GM18508 (cell line): ENCODE measurements at regions not wholly inside any gene's neighbourhood (a gene's known extent, or its start where the extent isn't known, plus 50 kb on each side); places are given as distances from the start of the nearest gene placed in this dataset.
"Not testable (repeated sequence)": the region's sequence is repeated elsewhere in the genome, so short reads cannot be mapped to it uniquely, and the experiment has no call there.

Experiments
- ATAC-seq: cut with Tn5 transposase; IDR thresholded peaks from one replicate; pipeline ENCODE4 v1.9.1; 2021; ENCODE audit warnings: moderate number of reproducible peaks; ENCODE audit not compliant: insufficient read depth, unreplicated experiment

DNA sequence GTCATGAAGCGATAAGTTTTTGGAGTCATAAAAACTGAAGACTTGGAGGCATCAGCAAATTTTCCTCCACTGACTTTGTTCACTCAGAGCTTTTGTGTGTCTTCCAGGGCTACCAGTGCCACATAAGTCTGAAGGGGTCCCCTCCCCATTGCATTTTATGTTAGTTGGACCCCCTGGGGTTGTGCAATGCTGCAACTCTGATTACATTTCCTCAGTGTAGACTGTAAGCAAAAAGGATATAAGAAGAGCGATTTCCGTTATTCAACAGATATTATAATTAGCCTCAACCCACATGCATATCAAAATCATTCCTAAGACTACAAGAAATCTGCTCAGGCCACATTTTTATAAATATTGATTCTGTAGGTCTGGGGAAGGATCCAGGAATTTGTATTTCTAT, 324.0 kb downstream of the TDRD3 start:
- ATAC-seq, result no peak

GRCh38 chr13:60720590-60720989, 323.6 kb downstream of the TDRD3 start:
- no peak for ATAC-seq

DNA sequence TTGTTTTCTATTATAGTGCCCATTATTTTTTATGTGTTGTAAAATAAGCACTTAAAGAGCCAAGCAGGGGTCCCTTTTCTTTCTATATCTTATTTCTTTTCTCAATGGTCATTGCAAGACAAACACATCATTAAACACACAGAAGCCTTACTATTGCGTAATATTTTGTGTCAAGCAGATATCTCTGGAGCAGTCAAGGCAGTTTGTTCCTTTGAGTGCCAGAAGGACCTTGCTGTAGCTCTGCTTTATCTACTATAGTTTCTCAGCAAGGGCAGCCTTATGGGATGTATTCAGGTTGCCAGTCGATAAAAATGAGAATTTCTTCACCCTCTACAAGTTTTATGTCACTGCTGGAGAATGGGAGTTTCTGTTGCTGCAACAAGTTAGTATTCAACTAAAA, 319.3 kb downstream of the TDRD3 start:
- ATAC-seq, result no peak

DNA sequence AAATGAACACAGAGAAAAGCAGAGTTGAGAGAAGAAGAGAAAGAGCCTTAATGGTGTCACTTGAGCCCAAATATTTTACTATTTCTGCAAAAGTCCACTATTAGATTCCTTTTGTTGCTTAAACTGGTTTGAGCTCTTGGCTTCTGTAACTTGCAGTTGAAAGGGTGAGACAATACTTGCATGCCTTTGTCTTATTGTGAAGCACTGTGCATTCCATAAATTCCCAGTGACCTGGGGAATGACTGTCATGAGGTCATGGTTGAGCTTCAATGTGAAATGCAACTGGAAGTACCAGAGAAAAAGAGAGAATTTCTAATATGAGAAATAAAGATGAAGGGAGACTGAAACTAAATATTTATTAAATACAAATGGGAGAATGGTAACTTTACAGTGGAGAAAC, 310.9 kb downstream of the TDRD3 start:
- no peak for ATAC-seq

- no peak for ATAC-seq
These were observed 304.9 kb downstream of the TDRD3 start for GRCh38 chr13:60701895-60702294.

- no peak for ATAC-seq
These were observed 304.0 kb downstream of the TDRD3 start for GRCh38 chr13:60700994-60701393.

DNA sequence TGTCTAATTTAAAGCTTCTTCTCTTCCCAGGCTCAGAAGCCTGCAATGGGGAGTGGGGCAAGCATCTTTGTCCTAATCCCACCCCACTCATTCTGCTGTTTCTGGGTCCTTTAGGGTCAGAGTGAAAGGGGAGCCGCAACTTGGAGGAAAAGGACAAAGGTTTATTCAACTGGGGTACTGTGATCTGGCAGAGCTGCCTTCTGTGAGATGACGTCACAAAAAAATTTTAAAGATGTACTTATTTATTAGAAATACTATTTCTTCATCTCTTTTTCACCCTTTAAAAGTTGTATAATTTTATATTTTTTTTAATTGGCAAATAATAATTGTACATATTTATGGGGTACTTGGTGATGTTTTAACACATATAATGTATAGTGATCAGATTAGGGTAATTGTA, 302.6 kb downstream of the TDRD3 start:
- no peak for ATAC-seq

GRCh38 chr13:60696602-60697001, 299.6 kb downstream of the TDRD3 start:
- ATAC-seq, result no peak

DNA sequence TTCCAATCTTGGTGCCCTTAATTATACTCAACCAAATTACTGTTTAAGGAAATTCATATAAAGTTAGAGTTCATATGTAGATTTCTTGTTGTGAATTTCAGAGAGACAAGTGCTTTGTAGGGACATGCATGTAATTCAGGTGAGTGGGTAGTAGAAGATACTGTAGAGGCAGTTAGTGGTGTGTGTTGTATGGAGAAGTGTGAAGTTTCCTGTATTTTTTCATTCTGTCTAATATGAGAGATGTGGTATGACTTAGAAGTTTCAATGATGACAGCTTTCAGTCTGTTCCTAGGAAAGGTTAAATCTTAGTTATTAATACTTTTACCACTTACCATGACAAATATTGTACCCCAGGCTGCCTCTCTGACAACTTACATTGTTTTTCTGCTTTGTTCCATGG, 294.2 kb downstream of the TDRD3 start:
- no peak for ATAC-seq

DNA sequence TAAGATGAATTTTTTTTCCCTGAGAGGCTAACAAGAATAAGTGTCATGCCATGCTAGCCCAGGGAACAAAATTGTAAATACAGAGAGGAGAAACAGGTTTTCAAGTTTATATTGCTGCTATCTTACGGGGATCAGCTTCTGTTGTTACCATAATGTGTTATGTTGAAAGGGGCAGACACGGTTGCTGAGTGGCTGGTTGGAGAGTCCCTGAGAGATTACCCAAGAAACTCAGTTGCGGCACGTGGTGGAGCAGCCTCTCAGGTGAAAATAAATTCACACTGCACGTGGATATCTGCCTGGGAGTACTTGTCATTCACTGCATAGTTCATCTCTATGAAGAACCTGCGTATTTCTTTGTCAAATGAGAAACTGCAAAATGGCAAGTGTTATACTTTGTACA, 293.6 kb downstream of the TDRD3 start:
- ATAC-seq, result no peak

- peak; percentile 63 for ATAC-seq
These were observed 292.6 kb downstream of the TDRD3 start for GRCh38 chr13:60689571-60689970.

DNA sequence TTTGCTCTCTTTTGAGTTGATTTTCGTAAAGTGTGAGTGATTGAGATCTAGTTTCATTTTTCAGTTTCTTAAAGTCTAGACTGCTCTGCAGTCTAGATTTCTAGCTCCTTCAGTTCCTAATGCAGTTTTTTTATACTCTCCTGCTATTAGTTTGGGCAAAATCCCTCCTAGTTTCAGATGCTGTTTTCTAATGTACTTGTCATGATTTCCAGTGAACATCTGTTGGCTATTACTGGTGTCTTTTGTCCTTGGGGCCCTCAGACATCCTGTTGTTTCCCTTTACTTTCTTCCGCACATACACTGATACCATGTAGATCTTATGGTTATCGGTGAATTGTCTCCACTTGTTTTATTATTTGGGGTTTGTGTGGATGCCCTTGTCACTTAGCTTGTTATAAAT, 292.1 kb downstream of the TDRD3 start:
- ATAC-seq, result no peak

- no peak for ATAC-seq
These were observed 283.1 kb downstream of the TDRD3 start for GRCh38 chr13:60679928-60680694.

DNA sequence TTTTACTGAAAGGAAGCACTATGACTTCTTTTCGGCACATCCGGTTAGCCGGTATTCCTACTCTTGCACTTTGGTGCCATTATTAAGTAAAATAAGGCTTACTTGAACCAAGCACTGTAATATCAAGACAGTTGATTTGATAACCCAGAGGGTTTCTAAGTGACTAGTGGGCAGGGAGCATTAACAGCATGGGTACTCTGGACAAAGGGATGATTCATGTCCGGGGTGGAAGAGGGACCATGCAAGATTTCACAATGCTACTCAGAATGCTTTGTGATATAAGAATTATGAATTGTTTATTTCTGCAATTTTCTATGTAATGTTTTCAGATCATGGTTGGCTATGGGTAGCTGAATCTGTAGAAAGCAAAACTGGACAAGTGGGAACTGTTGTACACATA, 282.1 kb downstream of the TDRD3 start:
- no peak for ATAC-seq

GRCh38 chr13:60671386-60671785, 274.4 kb downstream of the TDRD3 start:
- ATAC-seq, result no peak

DNA sequence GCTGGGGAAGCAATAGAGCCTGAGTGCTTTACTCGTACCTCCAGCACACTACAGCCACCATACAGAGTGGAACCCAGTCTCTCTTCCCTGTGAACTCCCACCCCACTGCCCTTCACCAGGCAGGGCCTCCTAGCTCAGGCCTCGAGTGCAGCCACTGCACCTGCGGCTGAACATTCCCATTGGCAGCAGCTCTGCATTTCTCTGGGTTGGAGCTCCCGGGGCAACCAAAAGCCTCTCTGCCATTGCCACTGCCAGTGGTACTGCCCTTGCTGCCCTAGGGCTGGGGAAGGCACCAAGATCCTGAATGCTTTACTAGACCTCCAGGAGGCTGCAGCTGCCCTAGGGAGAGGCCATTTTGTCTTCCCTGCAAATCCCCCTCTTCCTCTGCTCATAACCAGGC, 266.8 kb downstream of the TDRD3 start:
- no peak for ATAC-seq

GRCh38 chr13:60662595-60662994, 265.6 kb downstream of the TDRD3 start:
- ATAC-seq, result no peak

DNA sequence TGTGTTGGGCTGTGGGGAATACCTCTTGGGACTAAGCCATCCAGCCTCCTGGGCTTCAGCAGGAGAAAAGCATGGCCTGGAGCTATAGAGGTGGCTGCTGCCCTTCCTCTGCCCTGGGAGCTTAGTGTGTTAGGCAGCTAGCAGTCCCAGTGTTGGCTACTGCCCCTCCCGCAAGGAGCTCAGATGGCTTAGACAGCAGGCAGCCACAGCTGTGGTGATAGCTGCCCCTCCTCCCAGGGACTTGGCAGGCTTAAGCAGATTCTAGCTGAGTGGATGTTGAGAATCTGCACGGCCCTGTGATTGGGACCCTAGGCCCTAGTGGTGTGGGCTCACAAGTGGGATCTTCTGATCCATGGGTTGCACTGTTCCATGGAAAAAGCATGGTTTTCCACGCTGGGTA, 264.5 kb downstream of the TDRD3 start:
- no peak for ATAC-seq

DNA sequence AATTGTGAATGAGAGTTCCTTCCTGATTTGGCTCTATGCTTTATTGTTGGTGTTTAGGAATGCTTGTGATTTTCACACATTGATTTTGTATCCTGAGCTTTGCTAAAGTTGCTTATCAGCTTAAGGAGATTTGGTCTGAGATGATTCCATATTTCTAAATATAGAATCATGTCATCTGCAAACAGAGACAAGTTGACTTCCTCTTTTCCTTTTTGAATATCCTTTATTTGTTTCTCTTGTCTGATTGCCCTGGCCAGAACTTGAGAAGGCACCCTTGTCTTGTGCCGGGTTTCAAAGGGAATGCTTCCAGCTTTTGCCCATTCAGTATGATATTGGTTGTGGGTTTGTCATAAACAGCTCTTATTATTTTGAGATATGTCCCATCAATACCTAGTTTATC, 260.6 kb downstream of the TDRD3 start:
- not testable (repeated sequence) for ATAC-seq

- ATAC-seq, result no peak
These were observed 258.2 kb downstream of the TDRD3 start for GRCh38 chr13:60655256-60655655.

GRCh38 chr13:60654415-60654814, 257.4 kb downstream of the TDRD3 start:
- no peak for ATAC-seq

DNA sequence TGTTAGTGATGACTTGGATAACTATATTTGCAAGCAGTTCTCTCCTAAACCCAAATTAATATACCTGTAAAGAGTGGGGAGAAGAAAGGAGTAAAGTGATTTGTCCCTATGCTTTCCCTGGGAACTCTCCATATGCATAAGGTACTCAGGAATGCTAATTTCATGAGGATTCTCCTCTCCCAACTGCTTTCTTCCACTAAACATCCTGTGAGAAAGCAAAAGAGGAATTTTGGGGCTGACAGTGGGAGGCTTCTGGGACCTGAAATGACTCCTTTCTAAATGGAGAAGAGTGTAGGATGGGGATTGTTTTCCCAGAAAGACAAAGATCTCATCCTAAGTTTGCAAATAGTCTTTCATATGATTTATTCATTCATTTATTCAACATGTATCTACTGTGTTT, 250.5 kb downstream of the TDRD3 start:
- ATAC-seq, result no peak

DNA sequence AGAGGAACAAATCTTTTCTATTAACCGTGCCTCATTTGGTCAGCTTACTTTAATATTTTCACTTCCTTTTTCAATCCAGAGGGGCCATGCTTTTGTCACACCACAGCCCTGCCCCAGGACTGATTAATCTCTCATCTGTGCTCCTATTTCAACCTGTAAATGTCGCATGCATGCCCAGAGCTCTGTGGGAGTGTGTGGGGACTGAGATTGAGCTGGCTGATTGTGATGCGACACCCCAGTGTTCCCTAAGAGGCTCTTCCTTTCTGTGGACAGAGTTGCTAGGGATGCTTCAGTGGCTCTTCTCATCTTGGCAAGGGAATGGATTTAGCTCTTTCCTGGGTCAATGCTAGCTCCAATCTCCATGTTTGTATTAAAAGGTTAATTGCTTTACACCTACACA, 249.6 kb downstream of the TDRD3 start:
- no peak for ATAC-seq
